Adrenal gland (tissue), 9 donors: ENCODE measurements at regions not wholly inside any gene's neighbourhood (a gene's known extent, or its start where the extent isn't known, plus 50 kb on each side); places are given as distances from the start of the nearest gene placed in this dataset.

ENCODE experiments used
- DNase-seq, 7 donors: peaks; one replicate each; pipeline ENCODE4 v3.0.0-alpha.2; 2019 to 2020
- H3K27ac ChIP-seq, 5 donors: fragments of 200-600 bp; sonication (generic) in 4 of 5; 1 replicate in 3 of 5; 2 replicates in 2 of 5; pipeline versions ENCODE4 v1.5.1 to v1.8.0; 2016 to 2020; ENCODE audit warnings: mild to moderate bottlenecking in 1 of 5
- H3K27me3 ChIP-seq: fragments of 200-600 bp; 2 replicates; pipeline ENCODE4 v1.8.0; 2021
- H3K36me3 ChIP-seq, 2 donors: fragments of 200-600 bp; replicated peaks in 1 of 2; 1 replicate in 1 of 2; 2 replicates in 1 of 2; pipeline versions ENCODE4 v1.5.1 to v1.8.0; 2018 to 2022
- H3K4me1 ChIP-seq, 2 donors: fragments of 200-600 bp; replicated peaks in 1 of 2; 1 replicate in 1 of 2; 2 replicates in 1 of 2; pipeline versions ENCODE4 v1.5.1 to v1.8.0; 2018 to 2021
- H3K4me3 ChIP-seq, 4 donors: fragments of 200-600 bp; sonication (generic) in 3 of 4; one replicate each; pipeline ENCODE4 v1.5.1; 2016 to 2018
- H3K9me3 ChIP-seq, 3 donors: fragments of 200-600 bp; sonication (generic) in 1 of 3; replicated peaks in 1 of 3; 1 replicate in 2 of 3; 2 replicates in 1 of 3; pipeline versions ENCODE4 v1.5.1 to v1.8.0; 2016 to 2021
- POLR2A ChIP-seq, 2 donors: fragments of 450-650 bp; IDR thresholded peaks; one replicate each; pipeline ENCODE4 v1.6.1; 2017; ENCODE audit warnings: antibody characterized with exemption in 2 of 2, mild to moderate bottlenecking in 2 of 2, moderate library complexity in 1 of 2
- WGBS, 4 donors: extraction: QIAGEN DNeasy Blood & Tissue Kit in 2 of 4; methylation state at CpG; one replicate each; pipeline versions ENCODE4 v1.1.5 to v1.1.7; 2013 to 2017; 5-methylcytosine and 5-hydroxymethylcytosine counted together
- intact Hi-C, 2 donors: fragments of 100-400 bp; cut with DNase I; formaldehyde crosslinking; loops; one replicate each; pipeline versions ENCODE4 v1.14.1 to v1.15.0; 2022 to 2023
- TF ChIP-seq, protein P1 (sequence below), 6 experiments: fragments of 450-650 bp in 4 of 6; fragments of 200-600 bp in 2 of 6; sonication (generic) in 1 of 6; IDR thresholded peaks; 1 replicate in 5 of 6; 2 replicates in 1 of 6; pipeline versions ENCODE4 v1.5.1 to v1.8.0; 2016 to 2021; ENCODE audit warnings: antibody characterized with exemption in 6 of 6, mild to moderate bottlenecking in 2 of 6, moderate library complexity in 1 of 6
- donor health status: healthy with polysubstance abuse.
- donor health status: Bipolar disorder and iron deficiency.
- donor health status: DM: yes; HTN: yes; CAD: no.
- donor health status: DM: no; HTN: no; CAD: no.
- donor health status: DM: no; HTN: no; CAD: no.

DNA sequence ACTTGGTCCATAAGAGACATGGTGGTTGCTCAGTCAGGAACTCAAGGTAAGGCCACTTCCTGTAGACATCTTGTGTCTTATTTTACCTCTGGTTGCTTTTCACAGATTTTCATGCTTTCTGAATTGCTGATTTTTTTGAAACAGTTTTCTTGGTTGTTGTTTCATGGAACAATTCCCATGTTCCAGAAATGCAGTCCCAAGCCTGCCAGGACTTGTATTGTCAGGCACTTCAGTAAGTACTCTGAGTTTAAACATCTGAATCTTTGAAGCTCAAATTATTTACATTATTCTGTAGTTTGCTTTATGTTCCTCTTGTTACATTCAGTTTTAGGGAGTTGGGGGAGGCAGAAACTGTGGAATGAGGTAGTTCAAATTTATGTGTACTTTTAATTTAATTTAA is 290.2 kb downstream of the DMRT2 start:
- no peaks in the 10 kb centered on the region for H3K4me1 ChIP-seq
- no peaks in the 10 kb centered on the region for H3K27me3 ChIP-seq
- no peak overlapping the region for H3K27ac ChIP-seq
- H3K9me3 ChIP-seq = no peaks in the 10 kb centered on the region
- no peak for DNase-seq
- intact Hi-C loops = no loop called here
- H3K36me3 ChIP-seq = no peaks in the 10 kb centered on the region
- no peak overlapping the region for H3K4me3 ChIP-seq
- TF ChIP-seq, protein P1, sequence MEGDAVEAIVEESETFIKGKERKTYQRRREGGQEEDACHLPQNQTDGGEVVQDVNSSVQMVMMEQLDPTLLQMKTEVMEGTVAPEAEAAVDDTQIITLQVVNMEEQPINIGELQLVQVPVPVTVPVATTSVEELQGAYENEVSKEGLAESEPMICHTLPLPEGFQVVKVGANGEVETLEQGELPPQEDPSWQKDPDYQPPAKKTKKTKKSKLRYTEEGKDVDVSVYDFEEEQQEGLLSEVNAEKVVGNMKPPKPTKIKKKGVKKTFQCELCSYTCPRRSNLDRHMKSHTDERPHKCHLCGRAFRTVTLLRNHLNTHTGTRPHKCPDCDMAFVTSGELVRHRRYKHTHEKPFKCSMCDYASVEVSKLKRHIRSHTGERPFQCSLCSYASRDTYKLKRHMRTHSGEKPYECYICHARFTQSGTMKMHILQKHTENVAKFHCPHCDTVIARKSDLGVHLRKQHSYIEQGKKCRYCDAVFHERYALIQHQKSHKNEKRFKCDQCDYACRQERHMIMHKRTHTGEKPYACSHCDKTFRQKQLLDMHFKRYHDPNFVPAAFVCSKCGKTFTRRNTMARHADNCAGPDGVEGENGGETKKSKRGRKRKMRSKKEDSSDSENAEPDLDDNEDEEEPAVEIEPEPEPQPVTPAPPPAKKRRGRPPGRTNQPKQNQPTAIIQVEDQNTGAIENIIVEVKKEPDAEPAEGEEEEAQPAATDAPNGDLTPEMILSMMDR (IDR thresholded peaks at IDR 0.05) = no peak

DNA sequence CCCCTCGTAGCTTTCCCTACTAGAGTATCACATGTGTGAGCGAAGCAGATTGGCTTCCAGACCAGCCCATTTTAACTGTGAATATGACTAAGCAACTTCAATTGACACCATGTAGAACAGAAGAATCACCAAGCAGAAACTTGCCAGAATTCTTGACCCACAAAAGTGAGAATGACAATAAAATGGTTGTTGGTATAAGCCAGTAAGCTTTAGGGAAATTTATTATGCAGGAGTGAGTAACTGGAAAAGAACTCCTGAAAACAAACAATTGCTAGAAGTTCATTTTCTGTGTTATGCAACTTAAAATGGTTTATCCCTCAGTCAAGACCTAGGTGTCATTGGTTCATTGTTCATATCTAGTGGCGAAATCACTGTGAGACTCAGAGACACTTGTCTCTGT is 303.1 kb downstream of the DMRT2 start:
- no peak for DNase-seq
- Histone ChIP-seq H3K27me3 (no peaks in the 10 kb centered on the region), H3K36me3 (no peaks in the 10 kb centered on the region), H3K4me1 (no peaks in the 10 kb centered on the region), H3K9me3 (no peaks in the 10 kb centered on the region), H3K27ac (no peak overlapping the region), H3K4me3 (no peak overlapping the region)
- 46 to 59% (median 51%) methylated on average over 3 of the region's 3 CpGs for WGBS, 4 donors
- intact Hi-C loops = no loop called here
- TF ChIP-seq POLR2A (IDR thresholded peaks at IDR 0.05) = no peak
- TF ChIP-seq, protein P1 (IDR thresholded peaks at IDR 0.05) = no peak

DNA sequence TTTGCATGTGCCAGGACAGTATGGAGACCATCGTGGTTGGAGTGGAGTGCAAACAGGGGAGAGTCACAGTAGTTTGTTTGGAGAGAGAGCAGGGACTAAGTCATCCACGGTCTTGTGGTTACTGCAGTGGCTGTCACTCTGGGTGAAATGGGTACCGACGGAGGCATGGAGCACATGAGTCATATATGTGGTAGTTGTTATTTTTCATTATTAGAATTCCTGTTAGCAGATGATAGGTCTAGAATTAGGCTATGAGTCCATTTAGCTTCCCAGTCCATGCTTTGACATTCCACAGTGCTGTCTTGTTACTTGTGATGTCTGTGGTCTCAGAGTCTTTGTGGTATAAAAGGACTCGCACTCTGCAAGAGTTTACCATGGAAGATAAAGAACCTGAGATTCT is 303.9 kb downstream of the DMRT2 start:
- no peaks in the 10 kb centered on the region for H3K27me3 ChIP-seq
- no peak overlapping the region for H3K27ac ChIP-seq
- H3K36me3 ChIP-seq = no peaks in the 10 kb centered on the region
- no peaks in the 10 kb centered on the region for H3K9me3 ChIP-seq
- no peaks in the 10 kb centered on the region for H3K4me1 ChIP-seq
- no peak overlapping the region for H3K4me3 ChIP-seq
- WGBS, 4 donors = 67 to 79% (median 73%) methylated on average over 5 of the region's 5 CpGs
- intact Hi-C loops = no loop called here
- no peak for TF ChIP-seq POLR2A (IDR thresholded peaks at IDR 0.05)
- TF ChIP-seq, protein P1 (IDR thresholded peaks at IDR 0.05) = no peak
- no peak for DNase-seq

DNA sequence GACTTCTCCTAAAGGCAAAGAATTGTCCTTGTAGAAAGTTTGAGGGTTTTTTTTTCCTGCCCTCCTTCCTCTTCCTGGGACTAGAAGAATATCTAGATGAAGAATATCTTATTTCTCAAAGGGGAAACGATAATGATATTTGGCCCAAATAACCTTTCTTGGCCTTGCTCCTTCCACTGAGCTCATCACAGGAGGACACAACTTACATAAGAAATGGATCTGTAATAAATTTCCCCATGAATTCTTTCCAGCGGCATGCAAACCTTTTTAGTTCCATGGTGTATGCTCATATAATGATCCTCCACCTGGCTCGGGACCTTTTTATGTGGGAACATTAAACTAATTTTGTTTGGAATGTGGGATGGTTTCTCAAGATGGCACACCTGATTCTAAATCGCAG is 304.4 kb downstream of the DMRT2 start:
- intact Hi-C loops = no loop called here
- H3K9me3 ChIP-seq = no peaks in the 10 kb centered on the region
- H3K27me3 ChIP-seq = no peaks in the 10 kb centered on the region
- WGBS, 4 donors = 42 to 66% (median 58%) methylated on average over 4 of the region's 4 CpGs
- H3K27ac ChIP-seq = no peak overlapping the region
- no peaks in the 10 kb centered on the region for H3K4me1 ChIP-seq
- DNase-seq = no peak
- no peak overlapping the region for H3K4me3 ChIP-seq
- no peaks in the 10 kb centered on the region for H3K36me3 ChIP-seq
- TF ChIP-seq POLR2A (IDR thresholded peaks at IDR 0.05) = no peak
- TF ChIP-seq, protein P1 (IDR thresholded peaks at IDR 0.05) = no peak
